ENCODE measurements at regions not wholly inside any gene's neighbourhood (a gene's known extent, or its start where the extent isn't known, plus 50 kb on each side); places are given as distances from the start of the nearest gene placed in this dataset.

DNA sequence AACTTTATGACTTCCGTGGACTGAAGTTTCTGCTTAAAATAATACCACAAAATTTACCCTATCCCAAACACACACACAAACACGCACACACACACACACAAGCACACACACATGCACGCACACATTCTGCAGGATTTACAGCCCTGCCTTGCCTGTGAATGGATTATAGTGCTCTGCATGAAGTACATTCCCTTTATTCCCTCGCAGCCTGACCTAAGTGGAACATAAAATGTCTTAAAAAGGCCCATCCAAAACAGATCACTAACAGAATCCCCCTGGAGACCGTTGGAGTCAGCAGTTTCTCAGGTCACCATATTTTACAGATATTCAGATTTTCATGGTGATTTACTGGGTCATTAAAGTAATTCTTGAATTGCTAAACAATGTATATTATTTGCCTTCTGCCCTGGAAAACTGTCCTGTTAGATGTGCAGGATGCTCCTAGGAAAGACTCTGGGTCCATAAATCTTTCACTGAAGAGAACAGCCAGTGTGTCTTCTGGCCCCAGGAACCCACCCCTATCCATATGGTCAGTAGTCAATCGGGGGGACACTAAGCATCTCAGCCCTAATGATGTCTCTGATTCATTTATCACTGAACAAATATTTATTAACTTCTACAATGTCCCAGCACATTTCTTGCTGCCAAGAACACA is 587.7 kb upstream of the BOD1L1 start:
- TF ChIP-seq CTCF (IDR thresholded peaks at IDR 0.05 in 8 of 11, conservative IDR thresholded peaks at IDR 0.05 in 3 of 11) (no peak), POLR2A (IDR thresholded peaks at IDR 0.05) (no peak)

Measured in spleen (tissue), 7 donors.